Thyroid gland (tissue), 4 donors: ENCODE measurements at regions not wholly inside any gene's neighbourhood (a gene's known extent, or its start where the extent isn't known, plus 50 kb on each side); places are given as distances from the start of the nearest gene placed in this dataset.

Experiments used
- DNase-seq, 2 donors: peaks; one replicate each; pipeline ENCODE4 v3.0.0-alpha.2; 2019
- H3K27ac ChIP-seq, 3 donors: fragments of 200-600 bp; sonication (generic); 1 replicate in 2 of 3; 2 replicates in 1 of 3; pipeline ENCODE4 v1.5.1; 2016 to 2019; ENCODE audit warnings: mild to moderate bottlenecking in 1 of 3, moderate library complexity in 1 of 3
- H3K27me3 ChIP-seq: fragments of 200-600 bp; sonication (generic); one replicate; pipeline ENCODE4 v1.5.1; 2019
- H3K36me3 ChIP-seq, 2 donors: fragments of 200-600 bp; sonication (generic); one replicate each; pipeline ENCODE4 v1.5.1; 2016 to 2019
- H3K4me1 ChIP-seq, 2 donors: fragments of 200-600 bp; sonication (generic); one replicate each; pipeline ENCODE4 v1.5.1; 2017 to 2019
- H3K4me3 ChIP-seq, 3 donors: fragments of 200-600 bp; sonication (generic); replicated peaks in 1 of 3; 1 replicate in 2 of 3; 2 replicates in 1 of 3; pipeline ENCODE4 v1.5.1; 2016; ENCODE audit warnings: mild to moderate bottlenecking in 1 of 3
- H3K9me3 ChIP-seq: fragments of 200-600 bp; sonication (generic); one replicate; pipeline ENCODE4 v1.5.1; 2017
- CTCF ChIP-seq, 6 experiments: fragments of 200-600 bp in 3 of 6; fragments of 450-650 bp in 3 of 6; sonication (generic) in 3 of 6; IDR thresholded peaks; one replicate each; pipeline ENCODE4 v1.5.1; 2016 to 2019; ENCODE audit warnings: antibody characterized with exemption in 6 of 6, mild to moderate bottlenecking in 2 of 6, inconsistent platforms in 1 of 6, moderate library complexity in 1 of 6
- POLR2A ChIP-seq, 2 donors: fragments of 450-650 bp; IDR thresholded peaks; one replicate each; pipeline ENCODE4 v1.6.1; 2017; ENCODE audit warnings: antibody characterized with exemption in 2 of 2, mild to moderate bottlenecking in 2 of 2, moderate library complexity in 1 of 2
- WGBS, 2 donors: methylation state at CpG; one replicate each; pipeline ENCODE4 v1.1.5; 2017; 5-methylcytosine and 5-hydroxymethylcytosine counted together
- intact Hi-C: fragments of 100-400 bp; cut with DNase I; formaldehyde crosslinking; loops from one replicate; pipeline ENCODE4 v1.15.1; 2023

- Histone ChIP-seq H3K9me3 (no peaks in the 10 kb centered on the region), H3K36me3 (no peaks in the 10 kb centered on the region), H3K27me3 (no peaks in the 10 kb centered on the region), H3K4me1 (no peaks in the 10 kb centered on the region), H3K27ac (peak overlapping the region in 1 of 3 donors; percentile 12), H3K4me3 (no peak overlapping the region)
- DNase-seq, result no peak
- 75 to 76% methylated on average over 4 of the region's 4 CpGs for WGBS, 2 donors
- no peak for TF ChIP-seq POLR2A (IDR thresholded peaks at IDR 0.05)
- TF ChIP-seq CTCF (IDR thresholded peaks at IDR 0.05), result no peak
- intact Hi-C loops, result no loop called here
These were observed 203.5 kb downstream of the HIBADH start for GRCh38 chr7:27459021-27459730.

- no peaks in the 10 kb centered on the region for H3K9me3 ChIP-seq
- no peak overlapping the region for H3K27ac ChIP-seq
- no peaks in the 10 kb centered on the region for H3K27me3 ChIP-seq
- no peaks in the 10 kb centered on the region for H3K4me1 ChIP-seq
- TF ChIP-seq CTCF (IDR thresholded peaks at IDR 0.05) (no peak), POLR2A (IDR thresholded peaks at IDR 0.05) (no peak)
- no peaks in the 10 kb centered on the region for H3K36me3 ChIP-seq
- intact Hi-C loops, result no loop called here
- DNase-seq, result no peak
- WGBS, 2 donors, result 82 to 85% methylated on average over 2 of the region's 2 CpGs
- no peak overlapping the region for H3K4me3 ChIP-seq
These were observed 203.0 kb downstream of the HIBADH start for GRCh38 chr7:27459731-27460053.

GRCh38 chr7:27462575-27463270 is 200.0 kb downstream of the HIBADH start:
- Histone ChIP-seq H3K4me1 (no peaks in the 10 kb centered on the region), H3K27ac (no peak overlapping the region), H3K27me3 (no peaks in the 10 kb centered on the region), H3K4me3 (no peak overlapping the region), H3K9me3 (no peaks in the 10 kb centered on the region), H3K36me3 (no peaks in the 10 kb centered on the region)
- DNase-seq, result no peak
- 63 to 69% methylated on average over 8 of the region's 8 CpGs for WGBS, 2 donors
- intact Hi-C loops, result no loop called here
- TF ChIP-seq CTCF (IDR thresholded peaks at IDR 0.05) (no peak), POLR2A (IDR thresholded peaks at IDR 0.05) (no peak)

DNA sequence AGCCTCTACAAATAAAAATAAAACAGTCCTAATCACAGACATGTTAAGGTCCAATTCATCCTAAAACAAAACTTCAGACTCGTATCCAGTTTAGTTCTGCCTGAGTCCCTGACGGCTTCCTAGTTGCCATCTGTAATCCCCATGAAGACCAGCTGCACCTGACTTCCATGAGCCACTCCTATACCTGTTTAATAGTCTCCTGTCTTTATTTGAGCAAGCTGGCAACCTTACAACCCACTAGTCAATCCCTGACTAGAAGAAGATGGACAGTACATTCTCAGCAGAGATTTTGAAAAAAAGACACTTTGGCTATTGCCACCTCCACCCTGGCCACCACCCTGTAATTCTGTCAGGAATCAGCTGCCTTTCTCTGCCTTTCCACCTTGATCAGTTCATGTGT is 197.7 kb downstream of the HIBADH start:
- Histone ChIP-seq H3K27ac (no peak overlapping the region), H3K27me3 (no peaks in the 10 kb centered on the region), H3K4me1 (no peaks in the 10 kb centered on the region), H3K4me3 (no peak overlapping the region), H3K9me3 (no peaks in the 10 kb centered on the region), H3K36me3 (no peaks in the 10 kb centered on the region)
- WGBS, 2 donors, result 91 to 95% methylated on average over 2 of the region's 2 CpGs
- TF ChIP-seq CTCF (IDR thresholded peaks at IDR 0.05) (no peak), POLR2A (IDR thresholded peaks at IDR 0.05) (no peak)
- intact Hi-C loops, result no loop called here
- no peak for DNase-seq

DNA sequence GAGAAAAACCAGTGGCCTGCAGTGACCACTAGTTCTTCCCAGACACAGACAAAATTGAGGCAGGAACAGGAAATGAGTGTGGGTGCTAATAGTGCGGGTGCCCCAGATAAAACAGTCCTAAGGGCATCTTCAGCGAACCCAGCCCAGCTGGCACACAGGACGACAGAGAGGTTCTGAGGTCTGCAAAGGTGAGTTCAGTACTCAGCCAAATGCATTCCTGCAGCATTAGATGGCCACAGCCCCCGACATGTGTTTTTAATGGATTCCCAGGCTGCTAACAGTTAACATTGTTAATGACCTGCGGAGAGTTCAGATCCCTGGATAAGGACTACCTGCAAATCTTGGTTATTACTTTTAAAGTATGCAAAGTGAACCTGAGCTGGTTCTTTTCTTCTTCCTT is 196.0 kb downstream of the HIBADH start:
- H3K27me3 ChIP-seq, result no peaks in the 10 kb centered on the region
- H3K27ac ChIP-seq, result no peak overlapping the region
- 65 to 69% methylated on average over 5 of the region's 5 CpGs for WGBS, 2 donors
- intact Hi-C loops, result no loop called here
- H3K4me1 ChIP-seq, result no peaks in the 10 kb centered on the region
- no peaks in the 10 kb centered on the region for H3K9me3 ChIP-seq
- DNase-seq, result no peak
- H3K4me3 ChIP-seq, result no peak overlapping the region
- TF ChIP-seq POLR2A (IDR thresholded peaks at IDR 0.05) (no peak), CTCF (IDR thresholded peaks at IDR 0.05) (no peak)
- no peaks in the 10 kb centered on the region for H3K36me3 ChIP-seq
